ENCODE measurements at regions not wholly inside any gene's neighbourhood (a gene's known extent, or its start where the extent isn't known, plus 50 kb on each side); places are given as distances from the start of the nearest gene placed in this dataset.
"Not testable (repeated sequence)": the region's sequence is repeated elsewhere in the genome, so short reads cannot be mapped to it uniquely, and the experiment has no call there.

DNA sequence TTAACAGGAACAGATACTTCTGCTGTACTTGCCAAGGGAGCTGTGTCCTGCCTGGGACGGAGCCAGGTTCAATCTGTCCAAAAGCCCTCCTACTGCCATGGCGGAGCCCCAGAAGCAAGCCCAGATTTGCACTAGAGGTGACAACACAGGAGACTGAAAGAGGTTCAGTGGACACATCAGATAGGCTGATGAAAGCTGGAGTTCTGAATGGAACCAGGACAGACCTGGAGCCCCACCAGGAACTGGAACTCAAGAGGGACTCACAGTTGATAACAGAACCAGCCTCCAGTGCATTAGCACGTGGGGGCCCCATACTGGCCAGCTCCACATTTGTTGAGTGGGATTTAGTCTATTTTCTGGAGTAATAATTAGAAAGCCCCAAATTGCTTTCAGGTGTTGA lies 315.5 kb downstream of the ARRDC4 start:
- Mint-ChIP-seq H3K27ac (no peak overlapping the region), H3K4me1 (ENCODE audit: low read depth) (no peaks in the 10 kb centered on the region), H3K9me3 (no peaks in the 10 kb centered on the region), H3K36me3 (ENCODE audit: low read depth) (no peaks in the 10 kb centered on the region), H3K4me3 (ENCODE audit: low read depth) (no peak overlapping the region), H3K27me3 (ENCODE audit: low read depth) (no peaks in the 10 kb centered on the region)
- no peak for DNase-seq (ENCODE audit: low spot score)
- intact Hi-C loops (cut with micrococcal nuclease) = no loop called here

- Mint-ChIP-seq H3K36me3 (ENCODE audit: low read depth) (no peaks in the 10 kb centered on the region), H3K4me1 (ENCODE audit: low read depth) (no peaks in the 10 kb centered on the region), H3K9me3 (no peaks in the 10 kb centered on the region), H3K4me3 (ENCODE audit: low read depth) (no peak overlapping the region), H3K27me3 (ENCODE audit: low read depth) (no peaks in the 10 kb centered on the region), H3K27ac (no peak overlapping the region)
- no peak for DNase-seq (ENCODE audit: low spot score)
- intact Hi-C loops (cut with micrococcal nuclease) = no loop called here
Measured at GRCh38 chr15:98277602-98278001, 317.1 kb downstream of the ARRDC4 start.

DNA sequence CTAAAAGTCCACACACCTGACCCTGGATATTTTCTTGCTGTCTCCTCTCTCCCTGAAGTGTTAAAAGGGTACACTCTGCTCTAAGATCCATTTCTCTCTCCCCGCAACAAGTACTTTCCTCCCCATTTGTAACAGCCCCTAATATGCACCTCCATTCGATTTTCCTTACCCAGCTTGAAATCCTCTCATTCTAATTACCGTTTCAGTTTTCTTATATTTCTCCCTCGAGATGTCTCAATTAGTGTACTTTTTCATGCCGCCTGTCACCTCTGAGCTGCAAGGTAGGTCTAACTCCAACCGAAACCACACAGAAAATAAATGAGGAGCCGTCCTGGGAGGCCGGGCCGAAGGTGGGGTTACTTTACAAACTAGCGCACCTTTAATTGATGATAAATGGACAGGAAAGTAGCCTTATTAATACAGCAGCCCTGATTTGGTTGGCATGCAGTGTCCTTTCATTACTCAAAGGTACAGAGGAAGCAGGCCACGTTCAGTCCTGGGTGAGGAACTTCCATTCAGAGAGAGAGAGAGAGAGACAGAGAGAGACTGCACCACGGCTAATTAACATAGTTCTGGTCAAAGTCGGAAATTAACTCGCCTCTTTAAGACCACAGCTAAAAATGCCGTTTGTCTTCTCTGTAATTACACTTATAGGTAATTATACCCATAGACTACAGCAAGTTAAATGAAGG lies 319.9 kb downstream of the ARRDC4 start:
- Mint-ChIP-seq H3K4me3 (ENCODE audit: low read depth) (no peak overlapping the region), H3K27ac (no peak overlapping the region), H3K27me3 (ENCODE audit: low read depth) (no peaks in the 10 kb centered on the region), H3K4me1 (ENCODE audit: low read depth) (no peaks in the 10 kb centered on the region), H3K36me3 (ENCODE audit: low read depth) (no peaks in the 10 kb centered on the region), H3K9me3 (no peaks in the 10 kb centered on the region)
- intact Hi-C loops (cut with micrococcal nuclease) = no loop called here
- no peak for DNase-seq (ENCODE audit: low spot score)

- no peak overlapping the region for H3K27ac Mint-ChIP-seq
- H3K9me3 Mint-ChIP-seq = no peaks in the 10 kb centered on the region
- no peak for DNase-seq (ENCODE audit: low spot score)
- no peaks in the 10 kb centered on the region for H3K36me3 Mint-ChIP-seq (ENCODE audit: low read depth)
- no peak overlapping the region for H3K4me3 Mint-ChIP-seq (ENCODE audit: low read depth)
- H3K27me3 Mint-ChIP-seq (ENCODE audit: low read depth) = no peaks in the 10 kb centered on the region
- intact Hi-C loops (cut with micrococcal nuclease) = no loop called here
- H3K4me1 Mint-ChIP-seq (ENCODE audit: low read depth) = no peaks in the 10 kb centered on the region
Measured at GRCh38 chr15:98281130-98281529, 320.6 kb downstream of the ARRDC4 start.

DNA sequence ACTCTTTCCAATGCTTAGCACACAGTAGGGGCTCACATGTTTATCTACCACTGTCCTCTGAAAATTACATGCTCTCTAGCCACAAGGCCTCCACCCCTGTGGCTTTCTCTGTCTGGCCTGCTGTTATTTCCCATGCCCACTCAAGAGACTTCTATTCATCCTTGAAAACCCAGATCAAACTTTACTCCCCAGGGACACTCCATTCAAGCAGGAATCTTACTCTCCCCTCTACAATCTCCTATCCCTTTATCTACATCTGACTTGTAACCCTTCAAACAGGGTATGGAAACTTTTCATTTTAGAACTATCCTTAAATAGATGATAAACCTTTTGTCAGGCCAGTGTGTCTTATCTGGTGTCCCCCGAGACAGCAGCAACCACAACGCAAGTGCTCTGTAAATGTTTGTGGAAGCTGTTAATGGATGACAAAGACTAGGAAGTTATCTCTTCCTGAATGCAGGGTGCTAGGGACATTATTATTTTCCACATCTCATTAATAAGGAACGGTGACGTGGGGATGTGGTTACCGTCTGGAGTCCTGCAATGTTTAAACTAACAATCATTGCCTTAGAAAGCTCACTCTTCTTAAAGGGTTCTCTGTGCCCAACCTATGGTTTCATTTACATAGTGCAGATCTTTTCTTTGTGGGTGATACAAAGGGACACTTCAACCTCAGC lies 322.3 kb downstream of the ARRDC4 start:
- intact Hi-C loops (cut with micrococcal nuclease) = no loop called here
- no peak for DNase-seq (ENCODE audit: low spot score)
- Mint-ChIP-seq H3K9me3 (no peaks in the 10 kb centered on the region), H3K4me1 (ENCODE audit: low read depth) (no peaks in the 10 kb centered on the region), H3K4me3 (ENCODE audit: low read depth) (no peak overlapping the region), H3K27me3 (ENCODE audit: low read depth) (no peaks in the 10 kb centered on the region), H3K27ac (no peak overlapping the region), H3K36me3 (ENCODE audit: low read depth) (no peaks in the 10 kb centered on the region)

DNA sequence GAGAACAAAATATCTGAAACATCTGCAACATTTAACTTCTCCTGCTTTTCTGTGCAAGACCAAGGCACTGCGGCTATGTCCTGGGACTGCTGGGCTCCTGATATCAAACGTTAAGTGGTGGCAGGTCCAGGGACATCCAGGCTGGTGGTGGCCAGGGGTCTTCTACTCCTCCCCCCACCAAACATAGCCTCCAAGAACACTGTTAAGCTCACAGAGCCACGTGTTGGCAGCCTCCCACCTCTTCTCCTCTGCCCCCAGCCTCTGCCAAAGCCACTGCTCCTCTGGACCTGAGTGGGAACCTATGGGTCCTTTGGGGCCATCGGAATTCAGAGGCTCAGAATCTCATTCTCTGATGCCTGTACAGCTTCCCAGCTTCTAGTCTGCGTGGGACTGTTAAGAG lies 325.7 kb downstream of the ARRDC4 start:
- Mint-ChIP-seq H3K36me3 (ENCODE audit: low read depth) (no peaks in the 10 kb centered on the region), H3K4me1 (ENCODE audit: low read depth) (no peaks in the 10 kb centered on the region), H3K4me3 (ENCODE audit: low read depth) (no peak overlapping the region), H3K9me3 (no peaks in the 10 kb centered on the region), H3K27ac (no peak overlapping the region), H3K27me3 (ENCODE audit: low read depth) (peaks cover 6% of the 10 kb centered on the region)
- DNase-seq (ENCODE audit: low spot score) = no peak
- intact Hi-C loops (cut with micrococcal nuclease) = no loop called here

DNA sequence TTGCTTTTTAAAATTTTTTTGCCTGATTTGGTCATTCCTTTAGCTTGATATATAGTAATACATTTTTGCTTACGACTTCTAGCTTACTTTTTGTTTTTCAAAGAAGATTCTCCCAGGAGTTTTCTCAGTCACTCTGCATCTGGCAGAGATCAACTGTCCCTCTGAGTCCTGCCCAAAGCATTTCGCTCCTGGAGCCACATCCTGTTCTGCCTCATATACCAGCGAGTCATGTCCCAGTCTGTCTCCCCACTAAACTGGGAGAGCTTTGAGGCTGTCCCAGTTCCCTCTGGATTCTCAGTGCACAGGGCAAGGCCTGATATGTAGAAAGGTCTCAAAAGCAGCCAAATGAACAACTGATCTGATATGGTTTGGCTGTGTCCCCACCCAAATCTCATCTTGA lies 326.3 kb downstream of the ARRDC4 start:
- no peak overlapping the region for H3K27ac Mint-ChIP-seq
- H3K4me1 Mint-ChIP-seq (ENCODE audit: low read depth) = no peaks in the 10 kb centered on the region
- no peaks in the 10 kb centered on the region for H3K36me3 Mint-ChIP-seq (ENCODE audit: low read depth)
- peaks cover 8% of the 10 kb centered on the region for H3K27me3 Mint-ChIP-seq (ENCODE audit: low read depth)
- no peak overlapping the region for H3K4me3 Mint-ChIP-seq (ENCODE audit: low read depth)
- DNase-seq (ENCODE audit: low spot score) = no peak
- intact Hi-C loops (cut with micrococcal nuclease) = no loop called here
- no peaks in the 10 kb centered on the region for H3K9me3 Mint-ChIP-seq

- intact Hi-C loops (cut with micrococcal nuclease) = no loop called here
- no peaks in the 10 kb centered on the region for H3K9me3 Mint-ChIP-seq
Measured at GRCh38 chr15:98288091-98288590, 327.6 kb downstream of the ARRDC4 start.

DNA sequence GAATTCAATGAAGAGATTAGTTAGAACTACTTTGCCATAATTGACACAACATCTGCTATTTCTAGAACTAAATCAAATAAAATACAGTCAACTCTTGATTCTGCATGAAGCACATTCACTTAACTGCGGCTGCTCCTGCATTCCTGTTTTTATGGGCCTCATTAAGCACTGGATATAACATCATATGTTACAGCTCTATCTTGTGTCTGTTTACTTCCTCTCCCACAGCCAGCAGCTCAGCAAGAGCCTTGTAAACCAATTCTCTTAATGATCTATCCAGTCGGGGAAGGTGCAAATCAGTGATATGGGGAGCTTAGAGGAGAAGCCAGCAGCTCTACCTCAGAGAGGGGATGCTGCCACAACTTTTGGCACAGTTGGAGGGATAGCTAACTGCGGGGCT lies 329.2 kb downstream of the ARRDC4 start:
- Mint-ChIP-seq H3K4me1 (ENCODE audit: low read depth) (no peaks in the 10 kb centered on the region), H3K27me3 (ENCODE audit: low read depth) (peaks cover 23% of the 10 kb centered on the region)

More at GRCh38 chr15:98288091-98288590, 327.6 kb downstream of the ARRDC4 start:
- Mint-ChIP-seq H3K4me3 (ENCODE audit: low read depth) (no peak overlapping the region), H3K4me1 (ENCODE audit: low read depth) (no peaks in the 10 kb centered on the region), H3K27ac (no peak overlapping the region), H3K27me3 (ENCODE audit: low read depth) (peaks cover 11% of the 10 kb centered on the region), H3K36me3 (ENCODE audit: low read depth) (no peaks in the 10 kb centered on the region)
- DNase-seq (ENCODE audit: low spot score) = no peak

GRCh38 chr15:98292442-98293240 lies 332.1 kb downstream of the ARRDC4 start:
- Mint-ChIP-seq H3K27ac (no peak overlapping the region), H3K27me3 (ENCODE audit: low read depth) (peaks cover 25% of the 10 kb centered on the region), H3K4me3 (ENCODE audit: low read depth) (no peak overlapping the region), H3K9me3 (no peaks in the 10 kb centered on the region), H3K36me3 (ENCODE audit: low read depth) (no peaks in the 10 kb centered on the region), H3K4me1 (ENCODE audit: low read depth) (no peaks in the 10 kb centered on the region)
- peak; percentile 17 for DNase-seq (ENCODE audit: low spot score)
- intact Hi-C loops (cut with micrococcal nuclease) = loop anchor here (5.0 to 10.0 kb wide), 2 partner anchors 130 to 388 kb away; no protein-coding TSS in a partner anchor

More for the DNA sequence above, 329.2 kb downstream of the ARRDC4 start:
- no peak overlapping the region for H3K4me3 Mint-ChIP-seq (ENCODE audit: low read depth)
- no peaks in the 10 kb centered on the region for H3K9me3 Mint-ChIP-seq
- intact Hi-C loops (cut with micrococcal nuclease) = loop anchor here (5.0 to 10.0 kb wide), 2 partner anchors 133 to 385 kb away; no protein-coding TSS in a partner anchor
- no peak for DNase-seq (ENCODE audit: low spot score)
- no peaks in the 10 kb centered on the region for H3K36me3 Mint-ChIP-seq (ENCODE audit: low read depth)
- no peak overlapping the region for H3K27ac Mint-ChIP-seq

DNA sequence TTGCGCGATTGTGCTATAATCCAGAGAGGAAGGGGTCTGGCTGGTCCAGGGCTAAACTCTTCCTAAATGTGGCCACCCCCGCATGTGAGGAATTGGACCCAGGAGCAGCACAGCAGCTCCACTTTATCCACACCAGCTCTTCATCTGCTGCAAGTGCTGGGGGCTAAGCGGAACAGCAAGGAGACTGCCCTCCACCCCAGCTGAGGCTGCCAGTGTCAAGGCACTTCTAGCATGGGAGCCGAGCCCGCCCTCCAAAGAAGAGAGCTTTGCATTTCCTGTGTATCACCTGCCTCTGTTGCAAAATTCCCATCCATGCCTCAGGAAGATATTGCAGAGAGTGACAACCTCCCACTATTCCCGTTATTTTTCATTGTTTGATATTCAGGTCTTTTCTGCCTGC lies 333.6 kb downstream of the ARRDC4 start:
- Mint-ChIP-seq H3K4me1 (ENCODE audit: low read depth) (no peaks in the 10 kb centered on the region), H3K36me3 (ENCODE audit: low read depth) (no peaks in the 10 kb centered on the region)
- intact Hi-C loops (cut with micrococcal nuclease) = loop anchor here (5.0 to 10.0 kb wide), 2 partner anchors 128 to 389 kb away; no protein-coding TSS in a partner anchor

GRCh38 chr15:98295101-98295759 lies 334.7 kb downstream of the ARRDC4 start:
- not testable (repeated sequence) for H3K36me3 Mint-ChIP-seq (ENCODE audit: low read depth); H3K4me3 Mint-ChIP-seq (ENCODE audit: low read depth); H3K4me1 Mint-ChIP-seq (ENCODE audit: low read depth); H3K9me3 Mint-ChIP-seq; DNase-seq (ENCODE audit: low spot score); H3K27ac Mint-ChIP-seq
- peaks cover 24% of the 10 kb centered on the region for H3K27me3 Mint-ChIP-seq (ENCODE audit: low read depth)
- intact Hi-C loops (cut with micrococcal nuclease) = loop anchor here (10.0 kb wide), 1 partner anchor 390 kb away; no protein-coding TSS in a partner anchor

More for the DNA sequence above, 333.6 kb downstream of the ARRDC4 start:
- DNase-seq (ENCODE audit: low spot score) = no peak
- Mint-ChIP-seq H3K27me3 (ENCODE audit: low read depth) (peaks cover 24% of the 10 kb centered on the region), H3K27ac (no peak overlapping the region), H3K4me3 (ENCODE audit: low read depth) (no peak overlapping the region), H3K9me3 (no peaks in the 10 kb centered on the region)
